ENCODE measurements at regions not wholly inside any gene's neighbourhood (a gene's known extent, or its start where the extent isn't known, plus 50 kb on each side); places are given as distances from the start of the nearest gene placed in this dataset.

- Mint-ChIP-seq H3K27ac (no peak overlapping the region), H3K36me3 (ENCODE audit: low read depth) (no peaks in the 10 kb centered on the region), H3K27me3 (peaks cover 8% of the 10 kb centered on the region), H3K4me3 (no peak overlapping the region), H3K4me1 (peaks cover 4% of the 10 kb centered on the region), H3K9me3 (peaks cover 14% of the 10 kb centered on the region)
- no peak for DNase-seq
- intact Hi-C loops (cut with micrococcal nuclease): no loop called here
Measured at GRCh38 chr17:13334374-13334773, 267.4 kb downstream of the HS3ST3A1 start.

- Mint-ChIP-seq H3K27ac (no peak overlapping the region), H3K36me3 (ENCODE audit: low read depth) (no peaks in the 10 kb centered on the region), H3K4me3 (no peak overlapping the region), H3K9me3 (peaks cover 14% of the 10 kb centered on the region), H3K27me3 (peaks cover 8% of the 10 kb centered on the region), H3K4me1 (peaks cover 4% of the 10 kb centered on the region)
- intact Hi-C loops (cut with micrococcal nuclease): no loop called here
- no peak for DNase-seq
Measured at GRCh38 chr17:13333661-13334060, 268.1 kb downstream of the HS3ST3A1 start.

- no peaks in the 10 kb centered on the region for H3K36me3 Mint-ChIP-seq (ENCODE audit: low read depth)
- intact Hi-C loops (cut with micrococcal nuclease): no loop called here
- DNase-seq: no peak
- H3K4me1 Mint-ChIP-seq: no peaks in the 10 kb centered on the region
- H3K27me3 Mint-ChIP-seq: no peaks in the 10 kb centered on the region
- H3K9me3 Mint-ChIP-seq: peaks cover 14% of the 10 kb centered on the region
- no peak overlapping the region for H3K4me3 Mint-ChIP-seq
- H3K27ac Mint-ChIP-seq: no peak overlapping the region
Measured at GRCh38 chr17:13332207-13332606, 269.5 kb downstream of the HS3ST3A1 start.

- H3K4me1 Mint-ChIP-seq: no peaks in the 10 kb centered on the region
- no peak overlapping the region for H3K27ac Mint-ChIP-seq
- H3K27me3 Mint-ChIP-seq: no peaks in the 10 kb centered on the region
- H3K9me3 Mint-ChIP-seq: peaks cover 14% of the 10 kb centered on the region
- H3K4me3 Mint-ChIP-seq: no peak overlapping the region
- intact Hi-C loops (cut with micrococcal nuclease): no loop called here
- no peak for DNase-seq
- H3K36me3 Mint-ChIP-seq (ENCODE audit: low read depth): no peaks in the 10 kb centered on the region
Measured at GRCh38 chr17:13329421-13329820, 272.3 kb downstream of the HS3ST3A1 start.

- Mint-ChIP-seq H3K4me1 (no peaks in the 10 kb centered on the region), H3K4me3 (no peak overlapping the region), H3K27me3 (no peaks in the 10 kb centered on the region), H3K27ac (no peak overlapping the region), H3K36me3 (ENCODE audit: low read depth) (no peaks in the 10 kb centered on the region), H3K9me3 (no peaks in the 10 kb centered on the region)
- no peak for DNase-seq
- intact Hi-C loops (cut with micrococcal nuclease): no loop called here
Measured at GRCh38 chr17:13323990-13324389, 277.7 kb downstream of the HS3ST3A1 start.

GRCh38 chr17:13321951-13322701, 279.6 kb downstream of the HS3ST3A1 start:
- no peaks in the 10 kb centered on the region for H3K27me3 Mint-ChIP-seq
- no peak for DNase-seq
- no peak overlapping the region for H3K27ac Mint-ChIP-seq
- no peaks in the 10 kb centered on the region for H3K9me3 Mint-ChIP-seq
- H3K36me3 Mint-ChIP-seq (ENCODE audit: low read depth): no peaks in the 10 kb centered on the region
- intact Hi-C loops (cut with micrococcal nuclease): no loop called here
- no peaks in the 10 kb centered on the region for H3K4me1 Mint-ChIP-seq
- no peak overlapping the region for H3K4me3 Mint-ChIP-seq

GRCh38 chr17:13320046-13320785, 281.5 kb downstream of the HS3ST3A1 start:
- DNase-seq: no peak
- H3K4me3 Mint-ChIP-seq: no peak overlapping the region
- no peaks in the 10 kb centered on the region for H3K9me3 Mint-ChIP-seq
- H3K27ac Mint-ChIP-seq: no peak overlapping the region
- no peaks in the 10 kb centered on the region for H3K36me3 Mint-ChIP-seq (ENCODE audit: low read depth)
- intact Hi-C loops (cut with micrococcal nuclease): no loop called here
- no peaks in the 10 kb centered on the region for H3K4me1 Mint-ChIP-seq
- no peaks in the 10 kb centered on the region for H3K27me3 Mint-ChIP-seq

- H3K36me3 Mint-ChIP-seq (ENCODE audit: low read depth): no peaks in the 10 kb centered on the region
- intact Hi-C loops (cut with micrococcal nuclease): no loop called here
- H3K4me3 Mint-ChIP-seq: no peak overlapping the region
- DNase-seq: no peak
- H3K4me1 Mint-ChIP-seq: no peaks in the 10 kb centered on the region
- no peak overlapping the region for H3K27ac Mint-ChIP-seq
- no peaks in the 10 kb centered on the region for H3K9me3 Mint-ChIP-seq
- no peaks in the 10 kb centered on the region for H3K27me3 Mint-ChIP-seq
Measured at GRCh38 chr17:13316657-13317056, 285.1 kb downstream of the HS3ST3A1 start.

GRCh38 chr17:13311306-13311705, 290.4 kb downstream of the HS3ST3A1 start:
- H3K4me3 Mint-ChIP-seq: no peak overlapping the region
- H3K36me3 Mint-ChIP-seq (ENCODE audit: low read depth): no peaks in the 10 kb centered on the region
- peaks cover 7% of the 10 kb centered on the region for H3K9me3 Mint-ChIP-seq
- DNase-seq: no peak
- H3K27me3 Mint-ChIP-seq: no peaks in the 10 kb centered on the region
- intact Hi-C loops (cut with micrococcal nuclease): no loop called here
- H3K27ac Mint-ChIP-seq: no peak overlapping the region
- H3K4me1 Mint-ChIP-seq: no peaks in the 10 kb centered on the region

GRCh38 chr17:13310858-13311257, 290.9 kb downstream of the HS3ST3A1 start:
- H3K4me1 Mint-ChIP-seq: no peaks in the 10 kb centered on the region
- intact Hi-C loops (cut with micrococcal nuclease): no loop called here
- H3K27me3 Mint-ChIP-seq: no peaks in the 10 kb centered on the region
- no peak overlapping the region for H3K4me3 Mint-ChIP-seq
- H3K9me3 Mint-ChIP-seq: peaks cover 7% of the 10 kb centered on the region
- no peak for DNase-seq
- no peaks in the 10 kb centered on the region for H3K36me3 Mint-ChIP-seq (ENCODE audit: low read depth)
- H3K27ac Mint-ChIP-seq: no peak overlapping the region

- H3K27me3 Mint-ChIP-seq: no peaks in the 10 kb centered on the region
- H3K4me1 Mint-ChIP-seq: no peaks in the 10 kb centered on the region
- intact Hi-C loops (cut with micrococcal nuclease): no loop called here
- H3K4me3 Mint-ChIP-seq: no peak overlapping the region
- no peak overlapping the region for H3K27ac Mint-ChIP-seq
- peak; percentile 59 for DNase-seq
- no peaks in the 10 kb centered on the region for H3K36me3 Mint-ChIP-seq (ENCODE audit: low read depth)
- peaks cover 7% of the 10 kb centered on the region for H3K9me3 Mint-ChIP-seq
Measured at GRCh38 chr17:13306310-13306962, 288.6 kb upstream of the ELAC2 start.

GRCh38 chr17:13302983-13303382, 285.2 kb upstream of the ELAC2 start:
- H3K27ac Mint-ChIP-seq: no peak overlapping the region
- H3K36me3 Mint-ChIP-seq (ENCODE audit: low read depth): no peaks in the 10 kb centered on the region
- DNase-seq: no peak
- H3K9me3 Mint-ChIP-seq: no peaks in the 10 kb centered on the region
- H3K4me1 Mint-ChIP-seq: no peaks in the 10 kb centered on the region
- H3K4me3 Mint-ChIP-seq: no peak overlapping the region
- intact Hi-C loops (cut with micrococcal nuclease): no loop called here
- H3K27me3 Mint-ChIP-seq: no peaks in the 10 kb centered on the region

- H3K4me3 Mint-ChIP-seq: no peak overlapping the region
- no peak overlapping the region for H3K27ac Mint-ChIP-seq
- intact Hi-C loops (cut with micrococcal nuclease): no loop called here
- no peaks in the 10 kb centered on the region for H3K36me3 Mint-ChIP-seq (ENCODE audit: low read depth)
- no peak for DNase-seq
- no peaks in the 10 kb centered on the region for H3K27me3 Mint-ChIP-seq
- H3K9me3 Mint-ChIP-seq: no peaks in the 10 kb centered on the region
- H3K4me1 Mint-ChIP-seq: no peaks in the 10 kb centered on the region
Measured at GRCh38 chr17:13302419-13302818, 284.6 kb upstream of the ELAC2 start.

GRCh38 chr17:13297183-13297582, 279.4 kb upstream of the ELAC2 start:
- no peaks in the 10 kb centered on the region for H3K9me3 Mint-ChIP-seq
- no peaks in the 10 kb centered on the region for H3K27me3 Mint-ChIP-seq
- intact Hi-C loops (cut with micrococcal nuclease): no loop called here
- DNase-seq: no peak
- no peaks in the 10 kb centered on the region for H3K36me3 Mint-ChIP-seq (ENCODE audit: low read depth)
- H3K4me1 Mint-ChIP-seq: no peaks in the 10 kb centered on the region
- H3K4me3 Mint-ChIP-seq: no peak overlapping the region
- no peak overlapping the region for H3K27ac Mint-ChIP-seq

Data from activated CD4-positive, alpha-beta T cell treated with anti-CD3 and anti-CD28 coated beads, Interleukin-2, amount 10 ng/mL, durations not matched to agents 24 days and 14 days (primary cell).